ENCODE measurements at regions not wholly inside any gene's neighbourhood (a gene's known extent, or its start where the extent isn't known, plus 50 kb on each side); places are given as distances from the start of the nearest gene placed in this dataset.

- H3K36me3 ChIP-seq (ENCODE audit: control insufficient read depth in 4 of 4, insufficient read depth in 4 of 4, low read length in 3 of 4): no peaks in the 10 kb centered on the region
- H3K27ac ChIP-seq (ENCODE audit: insufficient read depth in 1 of 2, low read depth in 1 of 2, low read length in 2 of 2, poor library complexity in 1 of 2, severe bottlenecking in 2 of 2): no peak overlapping the region
- no peak for DNase-seq
- H3K4me1 ChIP-seq (ENCODE audit: control extremely low read depth in 1 of 4, control insufficient read depth in 4 of 4, insufficient read depth in 4 of 4, low read length in 3 of 4): no peaks in the 10 kb centered on the region
- ChIA-PET CTCF (no interaction called here), POLR2A (no interaction called here)
- no CpG with 5 or more reads among the region's 2 CpGs for WGBS (ENCODE audit: insufficient coverage)
- no peaks in the 10 kb centered on the region for H3K9me3 ChIP-seq (ENCODE audit: control extremely low read depth in 1 of 5, control insufficient read depth in 4 of 5, insufficient read depth in 2 of 5, low read depth in 1 of 5, low read length in 4 of 5)
- no peak overlapping the region for H3K4me3 ChIP-seq (ENCODE audit: control insufficient read depth in 1 of 7, extremely low read depth in 1 of 7, insufficient read depth in 4 of 7, low read depth in 2 of 7, low read length in 6 of 7)
- no peaks in the 10 kb centered on the region for H3K27me3 ChIP-seq (replicated peaks in 2 of 5; ENCODE audit: control insufficient read depth in 4 of 5, insufficient read depth in 5 of 5, low read length in 4 of 5)
These were observed 349.5 kb upstream of the CPXCR1 start for GRCh38 chrX:88397551-88397950.

DNA sequence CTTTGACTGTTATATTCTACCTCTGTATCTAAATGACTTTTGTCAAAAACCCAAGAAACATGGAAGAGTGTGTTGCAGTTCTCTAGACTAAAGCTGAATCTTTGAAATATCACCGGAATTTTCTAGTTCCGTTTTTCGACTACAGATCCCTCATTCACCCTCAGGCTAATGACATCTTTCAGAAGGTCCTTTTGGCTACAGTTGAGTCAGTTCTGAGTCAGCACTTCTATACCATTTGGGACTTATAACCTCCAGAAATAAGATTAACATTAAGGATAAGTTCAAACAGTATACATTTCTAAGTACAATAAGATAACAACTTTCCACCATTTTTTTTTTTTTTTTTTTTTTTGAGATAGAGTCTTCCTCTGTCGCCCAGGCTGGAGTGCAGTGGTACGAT is 331.0 kb upstream of the CPXCR1 start:
- WGBS (ENCODE audit: insufficient coverage): 94% methylated on average over 5 of the region's 5 CpGs
- H3K27ac ChIP-seq (ENCODE audit: insufficient read depth in 1 of 2, low read depth in 1 of 2, low read length in 2 of 2, poor library complexity in 1 of 2, severe bottlenecking in 2 of 2): no peak overlapping the region
- H3K9me3 ChIP-seq (ENCODE audit: control extremely low read depth in 1 of 5, control insufficient read depth in 4 of 5, insufficient read depth in 2 of 5, low read depth in 1 of 5, low read length in 4 of 5): no peaks in the 10 kb centered on the region
- no peaks in the 10 kb centered on the region for H3K4me1 ChIP-seq (ENCODE audit: control extremely low read depth in 1 of 4, control insufficient read depth in 4 of 4, insufficient read depth in 4 of 4, low read length in 3 of 4)
- no peak overlapping the region for H3K4me3 ChIP-seq (ENCODE audit: control insufficient read depth in 1 of 7, extremely low read depth in 1 of 7, insufficient read depth in 4 of 7, low read depth in 2 of 7, low read length in 6 of 7)
- no peaks in the 10 kb centered on the region for H3K36me3 ChIP-seq (ENCODE audit: control insufficient read depth in 4 of 4, insufficient read depth in 4 of 4, low read length in 3 of 4)
- CTCF ChIA-PET: no interaction called here
- no peak for DNase-seq
- POLR2A ChIA-PET: no interaction called here
- no peaks in the 10 kb centered on the region for H3K27me3 ChIP-seq (replicated peaks in 2 of 5; ENCODE audit: control insufficient read depth in 4 of 5, insufficient read depth in 5 of 5, low read length in 4 of 5)

DNA sequence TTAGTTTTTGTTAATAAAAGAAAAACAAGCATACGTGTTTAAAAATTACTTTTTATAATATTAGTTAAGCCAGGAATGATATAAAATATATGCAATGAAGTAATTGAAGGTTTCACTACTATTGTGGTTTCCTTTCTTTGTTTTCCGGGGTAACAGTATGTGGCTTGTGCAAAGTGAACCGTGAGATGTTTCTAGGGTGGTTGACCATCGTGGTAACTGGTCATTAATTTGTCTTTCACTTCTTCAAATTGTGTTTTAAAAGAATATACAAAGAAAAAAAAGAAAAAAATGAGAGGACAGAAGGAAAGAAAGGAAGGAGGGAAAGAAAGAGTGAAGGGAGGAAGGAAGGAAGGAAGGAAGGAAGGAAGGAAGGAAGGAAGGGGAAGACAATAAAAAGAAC is 330.1 kb upstream of the CPXCR1 start:
- WGBS (ENCODE audit: insufficient coverage): no CpG with 5 or more reads among the region's 4 CpGs

DNA sequence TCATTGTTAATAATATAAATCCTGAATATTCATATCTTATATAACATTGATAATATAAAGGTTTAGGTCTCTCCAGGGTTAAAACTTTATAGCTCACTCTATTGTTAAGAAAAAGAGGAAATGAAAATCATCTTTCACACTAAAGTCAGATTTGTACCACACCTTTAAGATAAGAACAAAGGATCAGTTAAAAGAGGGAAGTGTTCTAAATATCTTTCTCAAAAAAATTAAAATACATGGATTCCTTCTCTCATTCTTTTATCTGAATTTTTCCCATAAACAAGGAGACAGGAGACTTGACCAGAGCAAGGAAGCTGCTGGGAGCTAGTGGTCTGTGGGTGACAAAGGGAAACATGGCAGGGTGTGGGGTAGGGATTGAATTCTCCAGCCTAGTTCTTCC is 323.0 kb upstream of the CPXCR1 start:
- Histone ChIP-seq H3K36me3 (ENCODE audit: control insufficient read depth in 4 of 4, insufficient read depth in 4 of 4, low read length in 3 of 4) (no peaks in the 10 kb centered on the region), H3K4me1 (ENCODE audit: control extremely low read depth in 1 of 4, control insufficient read depth in 4 of 4, insufficient read depth in 4 of 4, low read length in 3 of 4) (no peaks in the 10 kb centered on the region), H3K4me3 (ENCODE audit: control insufficient read depth in 1 of 7, extremely low read depth in 1 of 7, insufficient read depth in 4 of 7, low read depth in 2 of 7, low read length in 6 of 7) (no peak overlapping the region), H3K27ac (ENCODE audit: insufficient read depth in 1 of 2, low read depth in 1 of 2, low read length in 2 of 2, poor library complexity in 1 of 2, severe bottlenecking in 2 of 2) (no peak overlapping the region), H3K9me3 (ENCODE audit: control extremely low read depth in 1 of 5, control insufficient read depth in 4 of 5, insufficient read depth in 2 of 5, low read depth in 1 of 5, low read length in 4 of 5) (no peaks in the 10 kb centered on the region), H3K27me3 (replicated peaks in 2 of 5; ENCODE audit: control insufficient read depth in 4 of 5, insufficient read depth in 5 of 5, low read length in 4 of 5) (no peaks in the 10 kb centered on the region)
- CTCF ChIA-PET: no interaction called here
- POLR2A ChIA-PET: no interaction called here
- DNase-seq: no peak

More for the DNA sequence above, 330.1 kb upstream of the CPXCR1 start:
- DNase-seq: no peak
- H3K4me1 ChIP-seq (ENCODE audit: control extremely low read depth in 1 of 4, control insufficient read depth in 4 of 4, insufficient read depth in 4 of 4, low read length in 3 of 4): no peaks in the 10 kb centered on the region
- POLR2A ChIA-PET: no interaction called here
- H3K36me3 ChIP-seq (ENCODE audit: control insufficient read depth in 4 of 4, insufficient read depth in 4 of 4, low read length in 3 of 4): no peaks in the 10 kb centered on the region
- no peaks in the 10 kb centered on the region for H3K9me3 ChIP-seq (ENCODE audit: control extremely low read depth in 1 of 5, control insufficient read depth in 4 of 5, insufficient read depth in 2 of 5, low read depth in 1 of 5, low read length in 4 of 5)
- CTCF ChIA-PET: no interaction called here
- no peaks in the 10 kb centered on the region for H3K27me3 ChIP-seq (replicated peaks in 2 of 5; ENCODE audit: control insufficient read depth in 4 of 5, insufficient read depth in 5 of 5, low read length in 4 of 5)
- H3K4me3 ChIP-seq (ENCODE audit: control insufficient read depth in 1 of 7, extremely low read depth in 1 of 7, insufficient read depth in 4 of 7, low read depth in 2 of 7, low read length in 6 of 7): no peak overlapping the region
- H3K27ac ChIP-seq (ENCODE audit: insufficient read depth in 1 of 2, low read depth in 1 of 2, low read length in 2 of 2, poor library complexity in 1 of 2, severe bottlenecking in 2 of 2): no peak overlapping the region

GRCh38 chrX:88424541-88424940 is 322.5 kb upstream of the CPXCR1 start:
- Histone ChIP-seq H3K36me3 (ENCODE audit: control insufficient read depth in 4 of 4, insufficient read depth in 4 of 4, low read length in 3 of 4) (no peaks in the 10 kb centered on the region), H3K9me3 (ENCODE audit: control extremely low read depth in 1 of 5, control insufficient read depth in 4 of 5, insufficient read depth in 2 of 5, low read depth in 1 of 5, low read length in 4 of 5) (no peaks in the 10 kb centered on the region), H3K27me3 (replicated peaks in 2 of 5; ENCODE audit: control insufficient read depth in 4 of 5, insufficient read depth in 5 of 5, low read length in 4 of 5) (no peaks in the 10 kb centered on the region), H3K4me1 (ENCODE audit: control extremely low read depth in 1 of 4, control insufficient read depth in 4 of 4, insufficient read depth in 4 of 4, low read length in 3 of 4) (no peaks in the 10 kb centered on the region), H3K4me3 (ENCODE audit: control insufficient read depth in 1 of 7, extremely low read depth in 1 of 7, insufficient read depth in 4 of 7, low read depth in 2 of 7, low read length in 6 of 7) (no peak overlapping the region), H3K27ac (ENCODE audit: insufficient read depth in 1 of 2, low read depth in 1 of 2, low read length in 2 of 2, poor library complexity in 1 of 2, severe bottlenecking in 2 of 2) (no peak overlapping the region)
- CTCF ChIA-PET: no interaction called here
- no peak for DNase-seq
- POLR2A ChIA-PET: no interaction called here
- WGBS (ENCODE audit: insufficient coverage): 90% methylated on average over 2 of the region's 4 CpGs

- Histone ChIP-seq H3K27ac (ENCODE audit: insufficient read depth in 1 of 2, low read depth in 1 of 2, low read length in 2 of 2, poor library complexity in 1 of 2, severe bottlenecking in 2 of 2) (no peak overlapping the region), H3K9me3 (ENCODE audit: control extremely low read depth in 1 of 5, control insufficient read depth in 4 of 5, insufficient read depth in 2 of 5, low read depth in 1 of 5, low read length in 4 of 5) (no peaks in the 10 kb centered on the region), H3K4me1 (ENCODE audit: control extremely low read depth in 1 of 4, control insufficient read depth in 4 of 4, insufficient read depth in 4 of 4, low read length in 3 of 4) (no peaks in the 10 kb centered on the region), H3K36me3 (ENCODE audit: control insufficient read depth in 4 of 4, insufficient read depth in 4 of 4, low read length in 3 of 4) (no peaks in the 10 kb centered on the region), H3K27me3 (replicated peaks in 2 of 5; ENCODE audit: control insufficient read depth in 4 of 5, insufficient read depth in 5 of 5, low read length in 4 of 5) (no peaks in the 10 kb centered on the region), H3K4me3 (ENCODE audit: control insufficient read depth in 1 of 7, extremely low read depth in 1 of 7, insufficient read depth in 4 of 7, low read depth in 2 of 7, low read length in 6 of 7) (no peak overlapping the region)
- CTCF ChIA-PET: no interaction called here
- no CpG with 5 or more reads among the region's 4 CpGs for WGBS (ENCODE audit: insufficient coverage)
- no peak for DNase-seq
- POLR2A ChIA-PET: no interaction called here
These were observed 321.3 kb upstream of the CPXCR1 start for GRCh38 chrX:88425739-88426138.

DNA sequence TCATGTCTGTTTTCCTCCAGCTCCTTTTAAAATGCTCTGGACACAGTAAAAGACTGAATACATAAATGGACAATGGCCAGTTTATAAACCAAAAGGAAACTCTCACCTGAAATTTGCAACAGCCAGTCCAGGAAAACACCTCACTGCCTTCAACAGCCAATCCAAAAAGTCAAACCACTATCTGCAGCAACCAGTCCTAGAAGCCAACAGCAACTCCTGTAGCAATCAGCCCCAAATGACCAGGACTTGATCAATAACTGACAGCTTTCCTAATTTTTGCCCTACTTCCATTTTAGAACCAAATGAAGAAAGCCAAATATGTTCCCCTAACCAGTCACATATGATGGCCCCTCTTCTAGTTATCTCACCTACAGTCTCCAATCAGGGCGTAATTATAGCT is 309.5 kb upstream of the CPXCR1 start:
- CTCF ChIA-PET: no interaction called here
- Histone ChIP-seq H3K36me3 (ENCODE audit: control insufficient read depth in 4 of 4, insufficient read depth in 4 of 4, low read length in 3 of 4) (no peaks in the 10 kb centered on the region), H3K27me3 (replicated peaks in 2 of 5; ENCODE audit: control insufficient read depth in 4 of 5, insufficient read depth in 5 of 5, low read length in 4 of 5) (peaks cover 0 to 2% (median 0%) of the 10 kb centered on the region in 5 experiments), H3K9me3 (ENCODE audit: control extremely low read depth in 1 of 5, control insufficient read depth in 4 of 5, insufficient read depth in 2 of 5, low read depth in 1 of 5, low read length in 4 of 5) (peaks cover 0 to 1% (median 0%) of the 10 kb centered on the region in 5 experiments), H3K4me3 (ENCODE audit: control insufficient read depth in 1 of 7, extremely low read depth in 1 of 7, insufficient read depth in 4 of 7, low read depth in 2 of 7, low read length in 6 of 7) (no peak overlapping the region), H3K4me1 (ENCODE audit: control extremely low read depth in 1 of 4, control insufficient read depth in 4 of 4, insufficient read depth in 4 of 4, low read length in 3 of 4) (no peaks in the 10 kb centered on the region), H3K27ac (ENCODE audit: insufficient read depth in 1 of 2, low read depth in 1 of 2, low read length in 2 of 2, poor library complexity in 1 of 2, severe bottlenecking in 2 of 2) (no peak overlapping the region)
- DNase-seq: no peak
- POLR2A ChIA-PET: no interaction called here
- WGBS (ENCODE audit: insufficient coverage): no CpG with 5 or more reads among the region's 1 CpG

DNA sequence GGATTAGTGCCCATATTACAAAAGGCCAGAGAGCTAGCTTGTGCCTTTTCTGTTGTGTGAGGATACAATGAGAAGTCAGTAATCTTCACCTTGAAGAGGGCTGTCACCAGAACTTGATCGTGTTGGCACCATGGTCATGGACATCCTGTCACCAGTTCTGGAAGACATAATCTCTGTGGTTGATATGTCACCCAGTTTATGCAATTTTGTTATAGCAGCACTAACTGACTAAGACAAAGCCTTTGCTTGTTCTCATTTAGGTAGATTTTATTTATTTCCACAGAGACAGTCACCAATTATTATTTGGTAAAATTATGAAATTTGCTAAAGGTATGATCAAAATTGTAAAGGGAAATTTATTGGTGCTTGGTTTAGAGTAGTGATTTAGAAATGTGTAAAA is 308.8 kb upstream of the CPXCR1 start:
- Histone ChIP-seq H3K27me3 (replicated peaks in 2 of 5; ENCODE audit: control insufficient read depth in 4 of 5, insufficient read depth in 5 of 5, low read length in 4 of 5) (peaks cover 0 to 2% (median 0%) of the 10 kb centered on the region in 5 experiments), H3K4me3 (ENCODE audit: control insufficient read depth in 1 of 7, extremely low read depth in 1 of 7, insufficient read depth in 4 of 7, low read depth in 2 of 7, low read length in 6 of 7) (no peak overlapping the region), H3K27ac (ENCODE audit: insufficient read depth in 1 of 2, low read depth in 1 of 2, low read length in 2 of 2, poor library complexity in 1 of 2, severe bottlenecking in 2 of 2) (no peak overlapping the region), H3K36me3 (ENCODE audit: control insufficient read depth in 4 of 4, insufficient read depth in 4 of 4, low read length in 3 of 4) (no peaks in the 10 kb centered on the region), H3K4me1 (ENCODE audit: control extremely low read depth in 1 of 4, control insufficient read depth in 4 of 4, insufficient read depth in 4 of 4, low read length in 3 of 4) (no peaks in the 10 kb centered on the region), H3K9me3 (ENCODE audit: control extremely low read depth in 1 of 5, control insufficient read depth in 4 of 5, insufficient read depth in 2 of 5, low read depth in 1 of 5, low read length in 4 of 5) (peaks cover 0 to 1% (median 0%) of the 10 kb centered on the region in 5 experiments)
- ChIA-PET POLR2A (no interaction called here), CTCF (no interaction called here)
- DNase-seq: no peak
- no CpG with 5 or more reads among the region's 1 CpG for WGBS (ENCODE audit: insufficient coverage)

Data from common myeloid progenitor, CD34-positive (primary cell).